Activated CD4-positive, alpha-beta T cell treated with anti-CD3 and anti-CD28 coated beads, Interleukin-2, amount 50 U/mL, for 1 hour (primary cell): ENCODE measurements at regions not wholly inside any gene's neighbourhood (a gene's known extent, or its start where the extent isn't known, plus 50 kb on each side); places are given as distances from the start of the nearest gene placed in this dataset.
"Not testable (repeated sequence)": the region's sequence is repeated elsewhere in the genome, so short reads cannot be mapped to it uniquely, and the experiment has no call there.

Experiments used
- DNase-seq: peaks from one replicate; pipeline ENCODE4 v3.0.0-alpha.2; 2020

- DNase-seq, result no peak
These were observed 179.4 kb upstream of the PDE10A start for GRCh38 chr6:165842281-165842936.

- no peak for DNase-seq
These were observed 178.1 kb upstream of the PDE10A start for GRCh38 chr6:165841153-165841558.

- DNase-seq, result no peak
These were observed 175.1 kb upstream of the PDE10A start for GRCh38 chr6:165837948-165838745.

GRCh38 chr6:165836648-165837047, 173.6 kb upstream of the PDE10A start:
- not testable (repeated sequence) for DNase-seq

- no peak for DNase-seq
These were observed 172.4 kb upstream of the PDE10A start for GRCh38 chr6:165835410-165835851.

GRCh38 chr6:165834613-165835259, 171.7 kb upstream of the PDE10A start:
- DNase-seq, result no peak

GRCh38 chr6:165833355-165833754, 170.3 kb upstream of the PDE10A start:
- no peak for DNase-seq

- no peak for DNase-seq
These were observed 168.9 kb upstream of the PDE10A start for GRCh38 chr6:165831812-165832510.

GRCh38 chr6:165830761-165831160, 167.7 kb upstream of the PDE10A start:
- DNase-seq, result no peak

GRCh38 chr6:165829376-165829775, 166.3 kb upstream of the PDE10A start:
- no peak for DNase-seq

GRCh38 chr6:165827190-165827518, 164.1 kb upstream of the PDE10A start:
- no peak for DNase-seq

GRCh38 chr6:165826487-165827189, 163.6 kb upstream of the PDE10A start:
- DNase-seq, result no peak

GRCh38 chr6:165825256-165825815, 162.3 kb upstream of the PDE10A start:
- DNase-seq, result no peak

- DNase-seq, result no peak
These were observed 160.7 kb upstream of the PDE10A start for GRCh38 chr6:165823609-165824326.

- DNase-seq, result no peak
These were observed 159.5 kb upstream of the PDE10A start for GRCh38 chr6:165822501-165822900.

- no peak for DNase-seq
These were observed 158.7 kb upstream of the PDE10A start for GRCh38 chr6:165821754-165822153.

GRCh38 chr6:165820934-165821333, 157.9 kb upstream of the PDE10A start:
- no peak for DNase-seq

- DNase-seq, result no peak
These were observed 157.4 kb upstream of the PDE10A start for GRCh38 chr6:165820407-165820806.

GRCh38 chr6:165819394-165819793, 156.4 kb upstream of the PDE10A start:
- no peak for DNase-seq

GRCh38 chr6:165818200-165818599, 155.2 kb upstream of the PDE10A start:
- DNase-seq, result no peak

- no peak for DNase-seq
These were observed 154.7 kb upstream of the PDE10A start for GRCh38 chr6:165817771-165818170.

- DNase-seq, result no peak
These were observed 154.1 kb upstream of the PDE10A start for GRCh38 chr6:165817148-165817547.
